ENCODE measurements at regions not wholly inside any gene's neighbourhood (a gene's known extent, or its start where the extent isn't known, plus 50 kb on each side); places are given as distances from the start of the nearest gene placed in this dataset.
A peak's percentile ranks its signal among the peaks of the same experiment; 100 is the strongest.

DNA sequence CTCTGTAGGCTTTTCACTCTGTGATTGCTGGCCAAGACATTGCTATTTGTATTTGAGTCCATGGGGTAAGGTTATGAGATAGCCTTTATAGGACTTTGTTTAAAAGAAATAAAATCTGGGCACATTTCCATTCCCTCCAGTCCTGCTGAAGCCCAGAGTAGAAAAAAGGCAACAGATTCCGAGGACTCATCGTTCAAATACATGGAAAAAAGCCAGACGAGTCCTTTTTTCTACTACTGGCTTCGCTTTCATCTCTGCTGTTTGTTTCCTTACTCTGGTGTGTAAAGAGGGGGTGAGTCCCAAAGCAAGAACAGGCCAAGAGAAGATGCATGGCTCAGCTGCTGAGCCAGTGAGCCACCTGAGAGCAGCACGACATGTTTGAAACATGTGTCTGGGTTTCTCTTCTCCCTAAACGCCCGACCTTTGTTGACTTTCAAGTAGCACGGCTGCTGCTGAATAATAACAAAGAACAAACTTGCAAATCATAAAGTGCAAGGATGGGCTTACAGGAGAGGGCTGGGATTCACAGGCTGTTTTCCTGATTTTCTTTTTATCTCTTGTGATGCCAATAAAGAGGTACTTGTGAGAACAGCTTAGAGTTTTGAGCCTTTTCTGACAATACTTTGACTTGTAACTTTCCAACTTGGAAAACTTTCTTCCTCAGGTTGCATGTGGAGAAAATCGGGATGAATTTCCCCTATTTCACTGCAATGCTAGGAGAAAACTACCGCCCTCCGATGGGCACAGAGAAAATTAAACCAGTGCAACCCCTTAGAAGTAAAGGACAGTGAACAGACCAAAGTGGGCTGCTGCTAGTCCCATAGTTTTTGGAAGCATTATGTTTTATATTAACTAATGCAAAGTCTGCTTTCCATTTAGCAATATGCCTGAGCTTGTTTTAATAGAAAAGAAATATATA is 195.2 kb upstream of the RAG2 start:
- Mint-ChIP-seq H3K36me3 (ENCODE audit: insufficient read depth, unreplicated experiment) (no peaks in the 10 kb centered on the region), H3K27ac (ENCODE audit: unreplicated experiment) (no peak overlapping the region), H3K27me3 (ENCODE audit: unreplicated experiment) (no peaks in the 10 kb centered on the region), H3K4me3 (ENCODE audit: low read depth, unreplicated experiment) (no peak overlapping the region), H3K9me3 (ENCODE audit: low read depth, unreplicated experiment) (no peaks in the 10 kb centered on the region), H3K4me1 (ENCODE audit: low read depth, unreplicated experiment) (no peaks in the 10 kb centered on the region)
- TF ChIP-seq CTCF (IDR thresholded peaks at IDR 0.05; ENCODE audit: unreplicated experiment), result no peak
- CTCF ChIA-PET, result interaction anchor here (0.6 kb wide), 1 partner anchor 1101 kb away, joined by 3 read pairs; no protein-coding TSS in a partner anchor
- no TSS peak for BruUV-seq (replicated peaks)
- DNase-seq, result peak; percentile 5
- intact Hi-C loops (cut with micrococcal nuclease; ENCODE audit: unreplicated experiment), result no loop called here

DNA sequence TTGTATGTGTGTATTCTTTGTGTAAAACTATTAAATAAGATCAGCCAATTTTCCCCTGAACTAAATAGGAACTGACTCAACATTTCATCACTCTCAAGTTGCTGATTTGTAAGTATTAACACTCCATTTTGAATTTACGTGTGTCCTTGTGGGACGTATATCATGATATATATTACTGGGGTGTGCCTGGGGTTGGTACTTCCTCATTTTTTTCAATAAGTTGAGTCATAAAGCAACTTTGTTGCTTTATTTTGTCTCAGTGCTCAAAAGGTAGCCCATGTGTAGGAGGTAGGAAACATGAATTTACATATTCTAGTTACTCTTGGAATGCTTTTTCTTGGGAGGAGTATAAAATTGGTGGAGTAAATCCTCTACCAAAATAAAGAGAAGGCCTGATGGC is 193.9 kb upstream of the RAG2 start:
- no peaks in the 10 kb centered on the region for H3K4me1 Mint-ChIP-seq (ENCODE audit: low read depth, unreplicated experiment)
- no peak overlapping the region for H3K4me3 Mint-ChIP-seq (ENCODE audit: low read depth, unreplicated experiment)
- no peak for TF ChIP-seq CTCF (IDR thresholded peaks at IDR 0.05; ENCODE audit: unreplicated experiment)
- H3K27me3 Mint-ChIP-seq (ENCODE audit: unreplicated experiment), result no peaks in the 10 kb centered on the region
- H3K9me3 Mint-ChIP-seq (ENCODE audit: low read depth, unreplicated experiment), result no peaks in the 10 kb centered on the region
- no peak overlapping the region for H3K27ac Mint-ChIP-seq (ENCODE audit: unreplicated experiment)
- DNase-seq, result no peak
- intact Hi-C loops (cut with micrococcal nuclease; ENCODE audit: unreplicated experiment), result no loop called here
- no peaks in the 10 kb centered on the region for H3K36me3 Mint-ChIP-seq (ENCODE audit: insufficient read depth, unreplicated experiment)
- CTCF ChIA-PET, result no interaction called here
- no TSS peak for BruUV-seq (replicated peaks)

DNA sequence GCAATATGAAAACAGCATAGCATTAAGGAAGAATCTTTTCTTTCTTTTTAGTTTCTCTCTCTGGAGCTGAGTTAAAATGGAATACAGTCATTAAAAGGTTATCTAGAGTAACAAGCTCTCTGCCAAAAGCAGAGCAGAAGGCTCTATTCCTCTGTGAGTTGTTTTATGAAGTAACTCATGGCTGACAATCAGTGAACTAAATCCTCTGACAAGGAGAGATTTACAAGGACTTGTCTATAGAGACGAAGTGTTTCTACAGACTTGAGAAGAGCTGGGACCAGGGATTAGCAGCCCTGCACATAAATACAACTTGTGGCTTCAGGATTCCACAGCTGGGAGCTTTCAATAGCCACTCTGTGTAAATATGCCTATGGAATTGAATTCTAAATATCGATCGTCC is 192.5 kb upstream of the RAG2 start:
- no peak overlapping the region for H3K4me3 Mint-ChIP-seq (ENCODE audit: low read depth, unreplicated experiment)
- no peak for TF ChIP-seq CTCF (IDR thresholded peaks at IDR 0.05; ENCODE audit: unreplicated experiment)
- peaks cover 1% of the 10 kb centered on the region for H3K27me3 Mint-ChIP-seq (ENCODE audit: unreplicated experiment)
- H3K36me3 Mint-ChIP-seq (ENCODE audit: insufficient read depth, unreplicated experiment), result no peaks in the 10 kb centered on the region
- CTCF ChIA-PET, result no interaction called here
- no peaks in the 10 kb centered on the region for H3K9me3 Mint-ChIP-seq (ENCODE audit: low read depth, unreplicated experiment)
- no peaks in the 10 kb centered on the region for H3K4me1 Mint-ChIP-seq (ENCODE audit: low read depth, unreplicated experiment)
- intact Hi-C loops (cut with micrococcal nuclease; ENCODE audit: unreplicated experiment), result no loop called here
- BruUV-seq (replicated peaks), result no TSS peak
- DNase-seq, result no peak
- H3K27ac Mint-ChIP-seq (ENCODE audit: unreplicated experiment), result no peak overlapping the region

GRCh38 chr11:36783808-36784207 is 185.8 kb upstream of the RAG2 start:
- no peak for TF ChIP-seq CTCF (IDR thresholded peaks at IDR 0.05; ENCODE audit: unreplicated experiment)
- H3K9me3 Mint-ChIP-seq (ENCODE audit: low read depth, unreplicated experiment), result peaks cover 6% of the 10 kb centered on the region
- no peak for DNase-seq
- BruUV-seq (replicated peaks), result no TSS peak
- CTCF ChIA-PET, result no interaction called here
- no peaks in the 10 kb centered on the region for H3K4me1 Mint-ChIP-seq (ENCODE audit: low read depth, unreplicated experiment)
- no peaks in the 10 kb centered on the region for H3K36me3 Mint-ChIP-seq (ENCODE audit: insufficient read depth, unreplicated experiment)
- H3K27ac Mint-ChIP-seq (ENCODE audit: unreplicated experiment), result no peak overlapping the region
- H3K4me3 Mint-ChIP-seq (ENCODE audit: low read depth, unreplicated experiment), result no peak overlapping the region
- intact Hi-C loops (cut with micrococcal nuclease; ENCODE audit: unreplicated experiment), result no loop called here
- peaks cover 28% of the 10 kb centered on the region for H3K27me3 Mint-ChIP-seq (ENCODE audit: unreplicated experiment)

All from Calu3 (cell line).